ENCODE measurements at regions not wholly inside any gene's neighbourhood (a gene's known extent, or its start where the extent isn't known, plus 50 kb on each side); places are given as distances from the start of the nearest gene placed in this dataset.
A peak's percentile ranks its signal among the peaks of the same experiment; 100 is the strongest.

DNA sequence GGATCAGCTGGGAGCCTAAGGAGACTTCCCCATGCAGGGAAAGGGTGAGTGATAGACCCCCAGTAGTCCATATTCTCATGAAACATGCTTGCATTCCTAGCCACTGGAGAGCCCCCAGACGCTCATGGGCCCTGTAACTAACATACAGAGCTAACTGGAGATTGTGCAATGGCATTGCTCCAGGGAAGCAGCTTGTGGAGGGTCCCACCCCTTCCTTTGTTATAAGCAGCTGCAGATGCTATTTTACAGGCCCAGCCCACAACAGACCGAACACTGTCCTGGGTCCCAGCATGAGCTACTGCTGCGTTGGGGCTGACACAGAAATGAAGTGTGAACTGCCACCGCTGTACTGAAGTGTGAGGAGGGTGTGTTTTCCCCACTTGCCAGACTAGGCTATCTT is 1465.7 kb upstream of the DIAPH2 start:
- TF ChIP-seq, protein P1, sequence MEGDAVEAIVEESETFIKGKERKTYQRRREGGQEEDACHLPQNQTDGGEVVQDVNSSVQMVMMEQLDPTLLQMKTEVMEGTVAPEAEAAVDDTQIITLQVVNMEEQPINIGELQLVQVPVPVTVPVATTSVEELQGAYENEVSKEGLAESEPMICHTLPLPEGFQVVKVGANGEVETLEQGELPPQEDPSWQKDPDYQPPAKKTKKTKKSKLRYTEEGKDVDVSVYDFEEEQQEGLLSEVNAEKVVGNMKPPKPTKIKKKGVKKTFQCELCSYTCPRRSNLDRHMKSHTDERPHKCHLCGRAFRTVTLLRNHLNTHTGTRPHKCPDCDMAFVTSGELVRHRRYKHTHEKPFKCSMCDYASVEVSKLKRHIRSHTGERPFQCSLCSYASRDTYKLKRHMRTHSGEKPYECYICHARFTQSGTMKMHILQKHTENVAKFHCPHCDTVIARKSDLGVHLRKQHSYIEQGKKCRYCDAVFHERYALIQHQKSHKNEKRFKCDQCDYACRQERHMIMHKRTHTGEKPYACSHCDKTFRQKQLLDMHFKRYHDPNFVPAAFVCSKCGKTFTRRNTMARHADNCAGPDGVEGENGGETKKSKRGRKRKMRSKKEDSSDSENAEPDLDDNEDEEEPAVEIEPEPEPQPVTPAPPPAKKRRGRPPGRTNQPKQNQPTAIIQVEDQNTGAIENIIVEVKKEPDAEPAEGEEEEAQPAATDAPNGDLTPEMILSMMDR (IDR thresholded peaks at IDR 0.05), result no peak

GRCh38 chrX:95248386-95248785 is 1436.3 kb upstream of the DIAPH2 start:
- TF ChIP-seq, protein P1 (IDR thresholded peaks at IDR 0.05), result no peak

GRCh38 chrX:95290455-95290854 is 1394.2 kb upstream of the DIAPH2 start:
- TF ChIP-seq, protein P1 (IDR thresholded peaks at IDR 0.05), result no peak

DNA sequence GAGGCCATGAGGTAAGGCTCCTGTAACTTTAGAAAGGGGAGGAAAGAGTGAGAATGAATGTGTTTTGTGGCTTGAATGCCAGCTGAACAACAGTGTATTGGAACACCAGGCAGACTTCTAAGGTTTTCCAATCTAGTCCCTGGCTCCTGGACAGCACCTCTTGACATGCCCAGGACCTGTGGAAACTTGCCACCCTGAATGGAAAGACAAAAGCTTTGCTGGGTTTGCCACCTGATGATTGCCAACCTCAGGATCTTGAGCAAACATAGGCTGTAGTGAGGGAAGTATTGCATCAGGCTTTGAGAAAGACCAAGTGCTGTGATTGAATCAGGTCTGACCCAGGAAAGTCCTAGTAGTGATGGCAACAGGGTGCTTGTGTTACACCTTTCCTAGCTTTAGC is 1393.1 kb upstream of the DIAPH2 start:
- TF ChIP-seq, protein P1 (IDR thresholded peaks at IDR 0.05), result no peak

DNA sequence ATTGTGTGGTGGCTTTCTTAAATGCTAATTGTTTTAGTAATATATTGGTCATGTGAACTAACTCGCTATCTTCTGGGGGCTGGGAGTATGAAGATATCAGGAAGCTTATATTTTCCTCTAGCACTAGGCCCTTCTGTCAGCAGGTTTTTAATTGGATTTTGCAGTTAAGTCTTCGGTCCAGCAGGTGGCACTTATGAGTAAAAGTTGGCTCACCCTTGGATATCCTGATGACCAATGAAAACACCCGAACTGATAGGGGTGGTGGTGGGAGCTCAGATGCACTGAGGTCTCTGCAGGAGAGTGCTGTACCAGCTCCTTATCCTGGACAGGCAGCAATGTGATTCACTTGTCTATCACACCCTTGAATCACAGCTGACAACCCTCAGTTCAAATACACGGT is 1365.8 kb upstream of the DIAPH2 start:
- TF ChIP-seq, protein P1 (IDR thresholded peaks at IDR 0.05), result peak; percentile 39; the same call in 1 of the 2 replicates

DNA sequence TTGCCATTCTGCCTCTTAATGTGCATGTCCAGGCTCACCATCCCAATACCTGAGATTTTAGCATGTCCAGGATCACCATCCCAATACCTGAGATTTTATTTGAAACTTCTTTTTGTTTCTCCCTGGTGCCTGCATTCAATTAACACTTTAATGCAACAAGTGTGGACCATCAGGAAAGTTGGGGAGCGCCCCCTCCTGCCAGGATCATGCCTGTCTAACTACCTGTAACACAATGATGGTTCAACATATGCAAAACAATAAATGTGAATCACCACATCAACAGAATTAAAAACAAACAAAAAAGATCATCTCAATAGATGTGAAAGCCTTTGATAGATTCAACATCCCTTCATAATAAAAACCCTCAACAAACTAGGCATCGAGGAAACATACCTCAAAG is 1359.5 kb upstream of the DIAPH2 start:
- TF ChIP-seq, protein P1 (IDR thresholded peaks at IDR 0.05), result no peak

GRCh38 chrX:95330292-95330691 is 1354.3 kb upstream of the DIAPH2 start:
- TF ChIP-seq, protein P1 (IDR thresholded peaks at IDR 0.05), result no peak

DNA sequence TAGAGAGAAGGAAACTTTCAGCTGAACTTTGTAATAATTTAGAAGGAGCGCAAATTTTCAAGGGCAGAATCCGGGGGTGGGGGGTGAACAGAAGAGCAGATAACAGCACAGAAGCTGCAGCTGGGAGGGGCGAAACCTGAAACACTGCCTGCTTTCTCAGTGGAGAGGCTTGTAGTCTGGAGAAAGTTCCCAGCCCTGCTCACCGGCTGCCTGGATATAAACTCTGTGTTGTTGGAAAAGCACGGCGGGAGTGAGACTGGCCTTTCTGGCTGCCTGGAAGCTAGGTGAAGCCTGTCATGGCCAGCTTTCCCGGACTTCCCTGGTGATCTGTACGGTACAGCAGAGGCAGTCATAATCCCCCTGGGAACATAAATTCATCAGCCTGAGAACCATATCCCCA is 1352.1 kb upstream of the DIAPH2 start:
- TF ChIP-seq, protein P1 (IDR thresholded peaks at IDR 0.05), result no peak
